ENCODE measurements at regions not wholly inside any gene's neighbourhood (a gene's known extent, or its start where the extent isn't known, plus 50 kb on each side); places are given as distances from the start of the nearest gene placed in this dataset.

GRCh38 chr13:100977841-100978240 is 303.2 kb upstream of the TMTC4 start:
- TF ChIP-seq CTCF (IDR thresholded peaks at IDR 0.05) (no peak), POLR2A (IDR thresholded peaks at IDR 0.05) (no peak)
